ENCODE measurements at regions not wholly inside any gene's neighbourhood (a gene's known extent, or its start where the extent isn't known, plus 50 kb on each side); places are given as distances from the start of the nearest gene placed in this dataset.

DNA sequence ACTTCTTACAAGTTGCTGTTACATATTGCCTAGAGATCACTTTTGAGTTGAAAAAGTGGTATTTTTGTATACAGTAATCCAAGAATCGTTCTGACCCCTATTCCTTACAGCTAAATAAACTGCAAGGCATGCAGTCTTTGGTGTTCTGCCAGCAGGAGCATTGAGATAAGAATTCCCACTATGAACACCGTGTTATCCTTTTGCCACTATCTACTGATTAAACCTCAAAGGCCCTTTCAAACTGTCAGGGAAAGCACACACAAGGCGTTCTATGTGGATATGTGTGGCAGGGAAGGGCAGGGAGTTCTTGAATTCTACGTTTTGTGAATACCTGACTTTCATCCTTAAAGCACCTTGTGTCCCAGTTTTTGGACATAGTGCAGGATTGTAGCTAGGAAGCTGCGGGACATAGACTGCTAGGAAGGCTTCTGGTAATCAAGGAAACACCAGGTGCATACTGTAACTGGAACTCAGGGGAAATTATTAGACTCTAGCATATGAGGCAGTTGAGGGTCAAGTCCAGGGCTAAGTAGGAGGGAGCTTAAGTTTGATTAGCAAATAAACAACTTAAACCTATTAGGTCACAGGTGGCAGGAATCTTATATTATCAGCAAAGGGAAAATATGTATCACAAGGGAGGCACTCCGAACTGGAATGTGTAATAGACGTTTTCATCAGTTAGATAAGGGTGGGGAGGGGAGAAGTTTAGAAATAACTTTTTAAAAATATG is 506.6 kb downstream of the RNF144B start:
- peaks cover 23% of the 10 kb centered on the region for H3K4me1 Mint-ChIP-seq
- peaks cover 2% of the 10 kb centered on the region for H3K27me3 Mint-ChIP-seq (ENCODE audit: insufficient read depth)
- H3K36me3 Mint-ChIP-seq (ENCODE audit: low read depth): no peaks in the 10 kb centered on the region
- no peaks in the 10 kb centered on the region for H3K9me3 ChIP-seq (ENCODE audit: control insufficient read depth, low read length)
- 61% methylated on average over 5 to 7 of the region's 7 CpGs for WGBS, 2 experiments (ENCODE audit: insufficient coverage in 1 of 2, insufficient read length in 1 of 2)
- no peak overlapping the region for H3K27ac Mint-ChIP-seq
- H3K4me3 ChIP-seq (ENCODE audit: low read length): peak overlapping the region; percentile 0
- peak; percentile 47 for DNase-seq
- H3K4me3 Mint-ChIP-seq: no peak overlapping the region
- H3K4me1 ChIP-seq (ENCODE audit: control insufficient read depth, insufficient read depth, low read length): peaks cover 6% of the 10 kb centered on the region
- no peak overlapping the region for H3K27ac ChIP-seq (ENCODE audit: low read depth, low read length)
- H3K9me3 Mint-ChIP-seq: no peaks in the 10 kb centered on the region
- H3K27me3 ChIP-seq (ENCODE audit: control insufficient read depth, insufficient read depth, low read length, poor library complexity, severe bottlenecking): no peaks in the 10 kb centered on the region
- TF ChIP-seq, protein P1, sequence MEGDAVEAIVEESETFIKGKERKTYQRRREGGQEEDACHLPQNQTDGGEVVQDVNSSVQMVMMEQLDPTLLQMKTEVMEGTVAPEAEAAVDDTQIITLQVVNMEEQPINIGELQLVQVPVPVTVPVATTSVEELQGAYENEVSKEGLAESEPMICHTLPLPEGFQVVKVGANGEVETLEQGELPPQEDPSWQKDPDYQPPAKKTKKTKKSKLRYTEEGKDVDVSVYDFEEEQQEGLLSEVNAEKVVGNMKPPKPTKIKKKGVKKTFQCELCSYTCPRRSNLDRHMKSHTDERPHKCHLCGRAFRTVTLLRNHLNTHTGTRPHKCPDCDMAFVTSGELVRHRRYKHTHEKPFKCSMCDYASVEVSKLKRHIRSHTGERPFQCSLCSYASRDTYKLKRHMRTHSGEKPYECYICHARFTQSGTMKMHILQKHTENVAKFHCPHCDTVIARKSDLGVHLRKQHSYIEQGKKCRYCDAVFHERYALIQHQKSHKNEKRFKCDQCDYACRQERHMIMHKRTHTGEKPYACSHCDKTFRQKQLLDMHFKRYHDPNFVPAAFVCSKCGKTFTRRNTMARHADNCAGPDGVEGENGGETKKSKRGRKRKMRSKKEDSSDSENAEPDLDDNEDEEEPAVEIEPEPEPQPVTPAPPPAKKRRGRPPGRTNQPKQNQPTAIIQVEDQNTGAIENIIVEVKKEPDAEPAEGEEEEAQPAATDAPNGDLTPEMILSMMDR (conservative IDR thresholded peaks at IDR 0.05): no peak
- H3K9ac ChIP-seq (ENCODE audit: extremely low read depth, low read length, poor library complexity, severe bottlenecking): no peak overlapping the region
- no peaks in the 10 kb centered on the region for H3K36me3 ChIP-seq (ENCODE audit: control insufficient read depth, insufficient read depth, low read length)

DNA sequence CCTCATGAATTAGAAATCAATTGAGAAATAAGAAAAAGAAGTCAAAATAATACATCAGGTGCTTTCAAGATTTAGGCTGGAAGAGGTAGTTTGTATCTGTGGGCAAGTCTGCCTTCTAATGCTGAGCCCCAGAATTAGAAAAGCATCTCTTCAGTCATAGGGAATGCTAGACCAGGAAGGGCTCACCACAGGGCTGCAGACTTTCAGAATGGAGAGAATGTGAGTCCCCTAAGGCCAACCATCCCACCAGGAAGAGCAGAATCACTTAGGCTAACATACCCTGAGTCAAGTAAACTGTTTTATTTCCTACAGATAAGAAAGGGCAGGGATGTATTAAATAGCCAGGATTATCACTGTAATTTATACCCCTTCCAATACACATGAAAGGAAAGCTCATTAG is 510.2 kb downstream of the RNF144B start:
- no peak overlapping the region for H3K4me3 Mint-ChIP-seq
- no peak overlapping the region for H3K4me3 ChIP-seq (ENCODE audit: low read length)
- DNase-seq: peak; percentile 55
- no peaks in the 10 kb centered on the region for H3K9me3 Mint-ChIP-seq
- no peak overlapping the region for H3K27ac ChIP-seq (ENCODE audit: low read depth, low read length)
- H3K36me3 Mint-ChIP-seq (ENCODE audit: low read depth): no peaks in the 10 kb centered on the region
- TF ChIP-seq, protein P1 (conservative IDR thresholded peaks at IDR 0.05): no peak
- no peaks in the 10 kb centered on the region for H3K36me3 ChIP-seq (ENCODE audit: control insufficient read depth, insufficient read depth, low read length)
- H3K27me3 ChIP-seq (ENCODE audit: control insufficient read depth, insufficient read depth, low read length, poor library complexity, severe bottlenecking): no peaks in the 10 kb centered on the region
- H3K27me3 Mint-ChIP-seq (ENCODE audit: insufficient read depth): no peaks in the 10 kb centered on the region
- H3K4me1 Mint-ChIP-seq: peaks cover 23% of the 10 kb centered on the region
- no peak overlapping the region for H3K27ac Mint-ChIP-seq
- H3K9me3 ChIP-seq (ENCODE audit: control insufficient read depth, low read length): no peaks in the 10 kb centered on the region
- H3K4me1 ChIP-seq (ENCODE audit: control insufficient read depth, insufficient read depth, low read length): peaks cover 6% of the 10 kb centered on the region
- no peak overlapping the region for H3K9ac ChIP-seq (ENCODE audit: extremely low read depth, low read length, poor library complexity, severe bottlenecking)

DNA sequence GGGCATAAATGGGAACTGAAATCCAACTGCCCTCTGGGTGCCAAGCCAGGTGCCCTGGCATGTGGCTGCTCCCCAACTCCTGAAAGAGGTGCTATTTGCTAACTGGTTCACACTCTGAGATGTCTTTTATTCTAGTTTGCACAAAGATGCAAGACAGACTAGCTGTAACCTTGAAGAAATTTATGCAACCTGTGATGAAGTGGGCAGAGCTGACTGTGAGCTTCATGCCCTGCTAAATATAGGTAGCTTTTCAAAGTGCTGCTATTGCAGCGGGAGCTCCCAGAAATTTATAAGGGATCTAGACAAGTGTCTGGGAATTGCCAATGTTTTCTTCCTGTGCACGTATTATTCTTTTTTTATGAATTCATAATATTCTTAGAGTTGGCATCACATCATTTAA is 517.5 kb downstream of the RNF144B start:
- Mint-ChIP-seq H3K4me3 (no peak overlapping the region), H3K36me3 (ENCODE audit: low read depth) (no peaks in the 10 kb centered on the region), H3K27ac (no peak overlapping the region), H3K27me3 (ENCODE audit: insufficient read depth) (no peaks in the 10 kb centered on the region), H3K9me3 (no peaks in the 10 kb centered on the region), H3K4me1 (no peaks in the 10 kb centered on the region)
- TF ChIP-seq, protein P1 (conservative IDR thresholded peaks at IDR 0.05): no peak
- 94% methylated on average over 1 of the region's 2 CpGs; no CpG with 5 or more reads in 1 of the 2 experiments for WGBS, 2 experiments (ENCODE audit: insufficient coverage in 1 of 2, insufficient read length in 1 of 2)
- Histone ChIP-seq H3K27ac (ENCODE audit: low read depth, low read length) (no peak overlapping the region), H3K4me1 (ENCODE audit: control insufficient read depth, insufficient read depth, low read length) (no peaks in the 10 kb centered on the region), H3K4me3 (ENCODE audit: low read length) (no peak overlapping the region), H3K27me3 (ENCODE audit: control insufficient read depth, insufficient read depth, low read length, poor library complexity, severe bottlenecking) (no peaks in the 10 kb centered on the region), H3K9me3 (ENCODE audit: control insufficient read depth, low read length) (no peaks in the 10 kb centered on the region), H3K36me3 (ENCODE audit: control insufficient read depth, insufficient read depth, low read length) (no peaks in the 10 kb centered on the region), H3K9ac (ENCODE audit: extremely low read depth, low read length, poor library complexity, severe bottlenecking) (no peak overlapping the region)
- DNase-seq: no peak

All from endodermal cell (in vitro differentiated cells).